Neural cell (in vitro differentiated cells): ENCODE measurements at regions not wholly inside any gene's neighbourhood (a gene's known extent, or its start where the extent isn't known, plus 50 kb on each side); places are given as distances from the start of the nearest gene placed in this dataset.

Experiments used
- H2AFZ ChIP-seq: fragments of 200-600, 300-800 bp; sonication (generic), shearing (Covaris generic); 2 replicates; pipeline ENCODE4 v1.6.0; 2014; ENCODE audit warnings: low read depth, mild to moderate bottlenecking, antibody characterized with exemption, low read length, moderate library complexity
- H3F3A ChIP-seq: fragments of 200-600 bp; shearing (Covaris generic); 2 replicates; pipeline ENCODE4 v1.6.1; 2016; ENCODE audit warnings: mild to moderate bottlenecking, moderate library complexity, mixed read lengths, antibody characterized with exemption, low read length; ENCODE audit not compliant: insufficient read depth, poor library complexity, severe bottlenecking
- H3K27ac ChIP-seq: fragments of 200-600, 300-800 bp; sonication (generic), shearing (Covaris generic); 2 replicates; pipeline ENCODE4 v1.5.1; 2014; ENCODE audit warnings: mild to moderate bottlenecking, low read length, moderate library complexity
- H3K27me3 ChIP-seq: fragments of 300-800, 200-600 bp; sonication (generic), shearing (Covaris generic); 2 replicates; pipeline ENCODE4 v1.6.0; 2014; ENCODE audit warnings: mild to moderate bottlenecking, low read depth, low read length, moderate library complexity; ENCODE audit not compliant: insufficient read depth
- H3K36me3 ChIP-seq: fragments of 300-800, 200-600 bp; sonication (generic), shearing (Covaris generic); 2 replicates; pipeline ENCODE4 v1.5.1; 2014; ENCODE audit warnings: mild to moderate bottlenecking, antibody characterized with exemption, low read length, moderate library complexity; ENCODE audit not compliant: insufficient read depth
- H3K4me2 ChIP-seq: fragments of 300-800, 200-600 bp; sonication (generic), shearing (Covaris generic); 2 replicates; pipeline ENCODE4 v1.6.0; 2014; ENCODE audit warnings: mild to moderate bottlenecking, low read length
- H3K4me3 ChIP-seq: fragments of 300-800, 200-600 bp; sonication (generic), shearing (Covaris generic); 2 replicates; pipeline ENCODE4 v1.5.1; 2014; ENCODE audit warnings: mild to moderate bottlenecking, low read length, moderate library complexity
- H3K79me2 ChIP-seq: fragments of 200-600 bp; shearing (Covaris generic); replicated peaks from 2 replicates; pipeline ENCODE4 v1.6.0; 2014; ENCODE audit warnings: mild to moderate bottlenecking, low read length, moderate library complexity; ENCODE audit not compliant: insufficient read depth
- H3K9ac ChIP-seq: fragments of 300-800, 200-600 bp; sonication (generic), shearing (Covaris generic); 2 replicates; pipeline ENCODE4 v1.6.1; 2016; ENCODE audit warnings: mild to moderate bottlenecking, low read length, mixed read lengths
- H3K9me2 ChIP-seq: fragments of 200-600 bp; shearing (Covaris generic); 2 replicates; pipeline ENCODE4 v1.6.1; 2016; ENCODE audit warnings: mild to moderate bottlenecking, low read length, mixed read lengths; ENCODE audit not compliant: insufficient read depth
- H3K9me3 ChIP-seq: fragments of 200-600, 300-800 bp; sonication (generic), shearing (Covaris generic); 2 replicates; pipeline ENCODE4 v1.6.1; 2016; ENCODE audit warnings: mild to moderate bottlenecking, mixed run types, low read length, moderate library complexity, mixed read lengths
- H4K20me1 ChIP-seq: fragments of 200-600 bp; shearing (Covaris generic); 2 replicates; pipeline ENCODE4 v1.6.1; 2016; ENCODE audit warnings: mild to moderate bottlenecking, mixed run types; ENCODE audit not compliant: insufficient read depth
- EP300 ChIP-seq: fragments of 450-650 bp; conservative IDR thresholded peaks from 2 replicates; pipeline ENCODE4 v1.6.1; 2014; ENCODE audit warnings: antibody characterized with exemption, mild to moderate bottlenecking, moderate library complexity; ENCODE audit not compliant: poor library complexity, severe bottlenecking
- EZH2 ChIP-seq: fragments of 200-600, 300-800 bp; shearing (Covaris generic), sonication (generic); IDR thresholded peaks from 2 replicates; pipeline ENCODE4 v1.6.1; 2014; ENCODE audit warnings: antibody characterized with exemption, low read length, borderline replicate concordance, mild to moderate bottlenecking; ENCODE audit not compliant: insufficient read depth, poor library complexity, severe bottlenecking
- MXI1 ChIP-seq: fragments of 450-650 bp; conservative IDR thresholded peaks from 2 replicates; pipeline ENCODE4 v1.6.1; 2014; ENCODE audit warnings: antibody characterized with exemption, mild to moderate bottlenecking; ENCODE audit not compliant: poor library complexity, severe bottlenecking
- POLR2AphosphoS5 ChIP-seq: IDR thresholded peaks from 2 replicates; pipeline ENCODE4 v1.6.1; 2012
- RAD21 ChIP-seq: fragments of 450-650 bp; conservative IDR thresholded peaks from 2 replicates; pipeline ENCODE4 v1.6.1; 2014; ENCODE audit warnings: antibody characterized with exemption, mild to moderate bottlenecking, moderate library complexity
- SMC3 ChIP-seq: fragments of 450-650 bp; conservative IDR thresholded peaks from 2 replicates; pipeline ENCODE4 v1.6.1; 2014; ENCODE audit warnings: antibody characterized with exemption, mild to moderate bottlenecking, moderate library complexity; ENCODE audit not compliant: poor library complexity
- TAF1 ChIP-seq: IDR thresholded peaks from 2 replicates; pipeline ENCODE4 v1.6.1; 2012; ENCODE audit warnings: low read depth
- TF ChIP-seq, protein P1 (sequence below): IDR thresholded peaks from 2 replicates; pipeline ENCODE4 v1.6.1; 2012; ENCODE audit warnings: borderline replicate concordance
- TF ChIP-seq, protein P2 (sequence below): fragments of 450-650 bp; IDR thresholded peaks from 2 replicates; pipeline ENCODE4 v1.5.1; 2014; ENCODE audit warnings: antibody characterized with exemption, mild to moderate bottlenecking, moderate library complexity; ENCODE audit not compliant: poor library complexity, severe bottlenecking

DNA sequence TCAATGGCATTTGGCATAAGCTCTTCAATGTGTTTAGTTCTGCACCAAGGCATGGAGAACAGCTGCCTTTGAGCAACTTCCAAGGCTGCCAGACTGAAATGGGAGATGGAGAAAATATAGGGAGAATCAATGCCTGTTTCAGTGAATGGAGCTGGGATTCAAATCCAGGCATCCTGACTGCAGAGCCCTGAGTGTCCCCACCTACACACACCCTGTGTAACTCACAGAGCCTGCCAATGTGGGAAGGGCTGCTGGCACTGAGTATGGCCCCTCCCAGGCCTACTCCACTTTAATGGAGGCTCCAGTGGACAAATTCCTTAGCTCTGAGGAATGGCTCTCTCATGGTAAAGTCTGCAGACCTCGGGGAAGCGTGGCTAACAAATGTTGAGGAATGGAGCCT lies 145.6 kb upstream of the TNR start:
- H3K9me2 ChIP-seq, result no peaks in the 10 kb centered on the region
- no peak for TF ChIP-seq TAF1
- no peak for TF ChIP-seq RAD21
- TF ChIP-seq EP300, result no peak
- TF ChIP-seq, protein P1, sequence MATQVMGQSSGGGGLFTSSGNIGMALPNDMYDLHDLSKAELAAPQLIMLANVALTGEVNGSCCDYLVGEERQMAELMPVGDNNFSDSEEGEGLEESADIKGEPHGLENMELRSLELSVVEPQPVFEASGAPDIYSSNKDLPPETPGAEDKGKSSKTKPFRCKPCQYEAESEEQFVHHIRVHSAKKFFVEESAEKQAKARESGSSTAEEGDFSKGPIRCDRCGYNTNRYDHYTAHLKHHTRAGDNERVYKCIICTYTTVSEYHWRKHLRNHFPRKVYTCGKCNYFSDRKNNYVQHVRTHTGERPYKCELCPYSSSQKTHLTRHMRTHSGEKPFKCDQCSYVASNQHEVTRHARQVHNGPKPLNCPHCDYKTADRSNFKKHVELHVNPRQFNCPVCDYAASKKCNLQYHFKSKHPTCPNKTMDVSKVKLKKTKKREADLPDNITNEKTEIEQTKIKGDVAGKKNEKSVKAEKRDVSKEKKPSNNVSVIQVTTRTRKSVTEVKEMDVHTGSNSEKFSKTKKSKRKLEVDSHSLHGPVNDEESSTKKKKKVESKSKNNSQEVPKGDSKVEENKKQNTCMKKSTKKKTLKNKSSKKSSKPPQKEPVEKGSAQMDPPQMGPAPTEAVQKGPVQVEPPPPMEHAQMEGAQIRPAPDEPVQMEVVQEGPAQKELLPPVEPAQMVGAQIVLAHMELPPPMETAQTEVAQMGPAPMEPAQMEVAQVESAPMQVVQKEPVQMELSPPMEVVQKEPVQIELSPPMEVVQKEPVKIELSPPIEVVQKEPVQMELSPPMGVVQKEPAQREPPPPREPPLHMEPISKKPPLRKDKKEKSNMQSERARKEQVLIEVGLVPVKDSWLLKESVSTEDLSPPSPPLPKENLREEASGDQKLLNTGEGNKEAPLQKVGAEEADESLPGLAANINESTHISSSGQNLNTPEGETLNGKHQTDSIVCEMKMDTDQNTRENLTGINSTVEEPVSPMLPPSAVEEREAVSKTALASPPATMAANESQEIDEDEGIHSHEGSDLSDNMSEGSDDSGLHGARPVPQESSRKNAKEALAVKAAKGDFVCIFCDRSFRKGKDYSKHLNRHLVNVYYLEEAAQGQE, result no peak
- TF ChIP-seq, protein P2, sequence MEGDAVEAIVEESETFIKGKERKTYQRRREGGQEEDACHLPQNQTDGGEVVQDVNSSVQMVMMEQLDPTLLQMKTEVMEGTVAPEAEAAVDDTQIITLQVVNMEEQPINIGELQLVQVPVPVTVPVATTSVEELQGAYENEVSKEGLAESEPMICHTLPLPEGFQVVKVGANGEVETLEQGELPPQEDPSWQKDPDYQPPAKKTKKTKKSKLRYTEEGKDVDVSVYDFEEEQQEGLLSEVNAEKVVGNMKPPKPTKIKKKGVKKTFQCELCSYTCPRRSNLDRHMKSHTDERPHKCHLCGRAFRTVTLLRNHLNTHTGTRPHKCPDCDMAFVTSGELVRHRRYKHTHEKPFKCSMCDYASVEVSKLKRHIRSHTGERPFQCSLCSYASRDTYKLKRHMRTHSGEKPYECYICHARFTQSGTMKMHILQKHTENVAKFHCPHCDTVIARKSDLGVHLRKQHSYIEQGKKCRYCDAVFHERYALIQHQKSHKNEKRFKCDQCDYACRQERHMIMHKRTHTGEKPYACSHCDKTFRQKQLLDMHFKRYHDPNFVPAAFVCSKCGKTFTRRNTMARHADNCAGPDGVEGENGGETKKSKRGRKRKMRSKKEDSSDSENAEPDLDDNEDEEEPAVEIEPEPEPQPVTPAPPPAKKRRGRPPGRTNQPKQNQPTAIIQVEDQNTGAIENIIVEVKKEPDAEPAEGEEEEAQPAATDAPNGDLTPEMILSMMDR, result no peak
- no peak for TF ChIP-seq POLR2AphosphoS5
- TF ChIP-seq EZH2, result no peak
- TF ChIP-seq SMC3, result no peak
- no peak for TF ChIP-seq MXI1
- no peaks in the 10 kb centered on the region for H4K20me1 ChIP-seq
- no peaks in the 10 kb centered on the region for H3K36me3 ChIP-seq
- no peak overlapping the region for H3K27ac ChIP-seq
- no peak overlapping the region for H2AFZ ChIP-seq
- H3K27me3 ChIP-seq, result no peaks in the 10 kb centered on the region
- no peaks in the 10 kb centered on the region for H3K9me3 ChIP-seq
- no peaks in the 10 kb centered on the region for H3K79me2 ChIP-seq
- no peak overlapping the region for H3K9ac ChIP-seq
- no peak overlapping the region for H3K4me3 ChIP-seq
- no peak overlapping the region for H3K4me2 ChIP-seq
- H3F3A ChIP-seq, result no peaks in the 10 kb centered on the region

DNA sequence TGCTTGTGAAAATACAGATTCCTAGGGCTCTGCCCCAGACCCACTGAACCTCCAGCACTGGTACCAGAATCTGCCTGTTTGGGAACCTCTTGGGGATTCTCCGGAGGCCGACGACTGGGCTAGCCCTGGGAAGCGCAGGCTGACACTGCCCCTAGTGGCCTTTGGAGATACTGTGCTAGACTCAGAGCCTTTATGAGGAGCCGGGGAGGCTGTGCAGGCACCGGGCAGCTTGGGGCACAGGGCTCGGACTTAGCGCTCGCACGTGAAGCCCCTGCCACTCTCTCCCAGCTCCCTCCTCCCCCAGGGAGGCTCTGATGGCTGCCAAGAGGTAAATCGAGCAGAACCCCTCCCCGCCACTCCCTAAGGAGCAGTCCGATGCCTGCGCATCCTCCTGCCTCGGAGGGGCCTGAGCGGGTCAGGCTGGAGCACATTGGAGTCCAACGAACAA lies 144.6 kb upstream of the TNR start:
- TF ChIP-seq EP300 (no peak), RAD21 (peak; percentile 66), TAF1 (no peak), EZH2 (no peak), SMC3 (peak; percentile 57), POLR2AphosphoS5 (no peak), MXI1 (no peak)
- TF ChIP-seq, protein P1, result no peak
- TF ChIP-seq, protein P2, result peak; percentile 67
- Histone ChIP-seq H3K27ac (no peak overlapping the region), H3K4me3 (no peak overlapping the region), H3K9me3 (no peaks in the 10 kb centered on the region), H3K9ac (no peak overlapping the region), H3K36me3 (no peaks in the 10 kb centered on the region), H2AFZ (no peak overlapping the region), H3K9me2 (no peaks in the 10 kb centered on the region), H3K27me3 (no peaks in the 10 kb centered on the region), H3K4me2 (no peak overlapping the region), H4K20me1 (no peaks in the 10 kb centered on the region), H3F3A (no peaks in the 10 kb centered on the region), H3K79me2 (no peaks in the 10 kb centered on the region)
